GM10248 (cell line): ENCODE measurements at regions not wholly inside any gene's neighbourhood (a gene's known extent, or its start where the extent isn't known, plus 50 kb on each side); places are given as distances from the start of the nearest gene placed in this dataset.
A peak's percentile ranks its signal among the peaks of the same experiment; 100 is the strongest.

Experiments used
- CTCF ChIA-PET: fragments of 300-600 bp; sonication (Branson Sonifier 250); formaldehyde crosslinking; extraction: SDS; loops from one replicate; lab custom pipeline; 2021; ENCODE audit warnings: antibody characterized with exemption; lab: Yijun Ruan, JAX
- POLR2A ChIA-PET: fragments of 350-650 bp; sonication (Branson Sonifier 250); formaldehyde crosslinking; extraction: SDS; loops from one replicate; lab custom pipeline; 2020; ENCODE audit warnings: antibody characterized with exemption; lab: Yijun Ruan, JAX
- DNase-seq: peaks from one replicate; pipeline ENCODE4 v3.0.0; 2012; ENCODE audit errors: extremely low spot score
- CTCF ChIP-seq: IDR thresholded peaks from 2 replicates; pipeline ENCODE4 v1.5.1; 2012; ENCODE audit warnings: mild to moderate bottlenecking, low read depth; ENCODE audit errors: extremely low read depth, missing control alignments, control extremely low read depth

GRCh38 chr14:62118461-62118860 lies 356.2 kb downstream of the SNAPC1 start:
- ChIA-PET POLR2A (no interaction called here), CTCF (interaction anchor here (1.4 to 6.7 kb wide), 3 partner anchors 7 to 259 kb away, joined by 3 to 84 read pairs (median 3); no protein-coding TSS in a partner anchor)
- TF ChIP-seq CTCF: no peak

GRCh38 chr14:62118871-62119270 lies 356.7 kb downstream of the SNAPC1 start:
- no peak for DNase-seq
- CTCF ChIA-PET: interaction anchor here (6.7 kb wide), 1 partner anchor 7 kb away, joined by 84 read pairs; no protein-coding TSS in a partner anchor
- no peak for TF ChIP-seq CTCF

More at GRCh38 chr14:62118461-62118860, 356.2 kb downstream of the SNAPC1 start:
- DNase-seq: no peak

GRCh38 chr14:62123961-62124360 lies 361.7 kb downstream of the SNAPC1 start:
- CTCF ChIA-PET: interaction anchor here (0.8 to 6.8 kb wide), 8 partner anchors 8 to 286 kb away, joined by 3 to 116 read pairs (median 14); no protein-coding TSS in a partner anchor
- POLR2A ChIA-PET: no interaction called here
- no peak for TF ChIP-seq CTCF
- DNase-seq: no peak

More at GRCh38 chr14:62118871-62119270, 356.7 kb downstream of the SNAPC1 start:
- POLR2A ChIA-PET: no interaction called here

GRCh38 chr14:62125793-62126192 lies 363.6 kb downstream of the SNAPC1 start:
- CTCF ChIA-PET: interaction anchor here (0.9 to 6.8 kb wide), 31 partner anchors 10 to 1162 kb away, joined by 3 to 116 read pairs (median 6); partner anchors contain the start of gene SNAPC1
- no peak for TF ChIP-seq CTCF
- DNase-seq: no peak
- POLR2A ChIA-PET: no interaction called here

- POLR2A ChIA-PET: no interaction called here
These were observed 364.8 kb downstream of the SNAPC1 start for GRCh38 chr14:62126879-62127478.

GRCh38 chr14:62130441-62130840 lies 368.2 kb downstream of the SNAPC1 start:
- ChIA-PET POLR2A (no interaction called here), CTCF (interaction anchor here (1.0 to 1.2 kb wide), 2 partner anchors 15 to 205 kb away, joined by 3 to 6 read pairs; no protein-coding TSS in a partner anchor)
- no peak for TF ChIP-seq CTCF
- DNase-seq: no peak

More at GRCh38 chr14:62126879-62127478, 364.8 kb downstream of the SNAPC1 start:
- CTCF ChIA-PET: interaction anchor here (0.6 to 6.8 kb wide), 43 partner anchors 11 to 1160 kb away, joined by 3 to 116 read pairs (median 5); partner anchors contain the start of gene SNAPC1
- peak; percentile 79 for TF ChIP-seq CTCF
- peak; percentile 28 for DNase-seq
